AML-193 (cell line): ENCODE measurements at regions not wholly inside any gene's neighbourhood (a gene's known extent, or its start where the extent isn't known, plus 50 kb on each side); places are given as distances from the start of the nearest gene placed in this dataset.
"Not testable (repeated sequence)": the region's sequence is repeated elsewhere in the genome, so short reads cannot be mapped to it uniquely, and the experiment has no call there.

ENCODE experiments used
- DNase-seq, 2 experiments: peaks; one replicate each; lab custom pipeline; 2025; lab: John Stamatoyannopoulos, UW

- not testable (repeated sequence) for DNase-seq
Measured at GRCh38 chr20:30295967-30296366, 961.5 kb upstream of the DEFB115 start.

- not testable (repeated sequence) for DNase-seq
Measured at GRCh38 chr20:30297878-30298595, 959.4 kb upstream of the DEFB115 start.

- not testable (repeated sequence) for DNase-seq
Measured at GRCh38 chr20:30300220-30300642, 957.2 kb upstream of the DEFB115 start.

GRCh38 chr20:30302786-30303185 is 954.7 kb upstream of the DEFB115 start:
- DNase-seq = not testable (repeated sequence)

GRCh38 chr20:30309938-30310337 is 947.5 kb upstream of the DEFB115 start:
- DNase-seq = not testable (repeated sequence)

GRCh38 chr20:30310385-30310784 is 947.1 kb upstream of the DEFB115 start:
- not testable (repeated sequence) for DNase-seq

GRCh38 chr20:30312220-30312619 is 945.2 kb upstream of the DEFB115 start:
- DNase-seq = not testable (repeated sequence)

GRCh38 chr20:30313660-30314059 is 943.8 kb upstream of the DEFB115 start:
- DNase-seq = not testable (repeated sequence)

GRCh38 chr20:30316063-30316462 is 941.4 kb upstream of the DEFB115 start:
- DNase-seq = not testable (repeated sequence)

GRCh38 chr20:30316532-30317299 is 940.7 kb upstream of the DEFB115 start:
- DNase-seq = not testable (repeated sequence)

GRCh38 chr20:30333744-30334143 is 923.7 kb upstream of the DEFB115 start:
- not testable (repeated sequence) for DNase-seq

- DNase-seq = not testable (repeated sequence)
Measured at GRCh38 chr20:30337556-30337955, 919.9 kb upstream of the DEFB115 start.

GRCh38 chr20:30348932-30349331 is 908.5 kb upstream of the DEFB115 start:
- DNase-seq = not testable (repeated sequence)

- DNase-seq = peak in 1 of 2 experiments; percentile 0
Measured at GRCh38 chr20:30356854-30357467, 900.5 kb upstream of the DEFB115 start.

GRCh38 chr20:30361756-30362155 is 895.7 kb upstream of the DEFB115 start:
- DNase-seq = not testable (repeated sequence)

- DNase-seq = not testable (repeated sequence)
Measured at GRCh38 chr20:30376430-30376766, 881.1 kb upstream of the DEFB115 start.

- DNase-seq = peak; percentile 4 to 30
Measured at GRCh38 chr20:30376767-30377658, 880.5 kb upstream of the DEFB115 start.

GRCh38 chr20:30378317-30378716 is 879.1 kb upstream of the DEFB115 start:
- not testable (repeated sequence) for DNase-seq

GRCh38 chr20:30378721-30379120 is 878.7 kb upstream of the DEFB115 start:
- not testable (repeated sequence) for DNase-seq

- not testable (repeated sequence) for DNase-seq
Measured at GRCh38 chr20:30384841-30385240, 872.6 kb upstream of the DEFB115 start.

- DNase-seq = not testable (repeated sequence)
Measured at GRCh38 chr20:30386099-30386498, 871.4 kb upstream of the DEFB115 start.

- not testable (repeated sequence) for DNase-seq
Measured at GRCh38 chr20:30387823-30388222, 869.6 kb upstream of the DEFB115 start.
